Body of pancreas (tissue), 4 donors: ENCODE measurements at regions not wholly inside any gene's neighbourhood (a gene's known extent, or its start where the extent isn't known, plus 50 kb on each side); places are given as distances from the start of the nearest gene placed in this dataset.

Experiments used
- CTCF ChIP-seq, 7 experiments: fragments of 450-650 bp in 4 of 7; fragments of 200-600 bp in 3 of 7; sonication (generic) in 3 of 7; IDR thresholded peaks; one replicate each; pipeline ENCODE4 v1.5.1; 2016 to 2019; ENCODE audit warnings: antibody characterized with exemption in 7 of 7
- POLR2A ChIP-seq, 3 donors: fragments of 450-650 bp; IDR thresholded peaks; one replicate each; pipeline ENCODE4 v1.6.1; 2016; ENCODE audit warnings: antibody characterized with exemption in 3 of 3, mild to moderate bottlenecking in 2 of 3

GRCh38 chr20:19881990-19882389, 123.9 kb downstream of the RIN2 start:
- TF ChIP-seq CTCF (IDR thresholded peaks at IDR 0.05) (no peak), POLR2A (IDR thresholded peaks at IDR 0.05) (no peak)
